ENCODE measurements at regions not wholly inside any gene's neighbourhood (a gene's known extent, or its start where the extent isn't known, plus 50 kb on each side); places are given as distances from the start of the nearest gene placed in this dataset.

- no peak overlapping the region for H2AFZ ChIP-seq (ENCODE audit: low read length)
- H3K36me3 ChIP-seq (ENCODE audit: insufficient read depth, low read length): no peaks in the 10 kb centered on the region
- no peak overlapping the region for H3K4me2 ChIP-seq (ENCODE audit: low read depth, low read length, poor library complexity, severe bottlenecking)
- H3K9me3 ChIP-seq (ENCODE audit: insufficient read depth, low read depth, low read length): no peaks in the 10 kb centered on the region
- H3F3A ChIP-seq (ENCODE audit: low read depth): no peaks in the 10 kb centered on the region
- H3K79me2 ChIP-seq (ENCODE audit: insufficient read depth, low read length): no peaks in the 10 kb centered on the region
- no peaks in the 10 kb centered on the region for H4K20me1 ChIP-seq (ENCODE audit: insufficient read depth, low read length, poor library complexity, severe bottlenecking)
- H3K4me3 ChIP-seq (ENCODE audit: low read length, poor library complexity, severe bottlenecking): no peak overlapping the region
- H3K9me2 ChIP-seq (replicated peaks; ENCODE audit: low read depth, low read length): no peaks in the 10 kb centered on the region
- no peaks in the 10 kb centered on the region for H3K4me1 ChIP-seq (ENCODE audit: insufficient read depth, low read length, poor library complexity, severe bottlenecking)
- no peak overlapping the region for H3K9ac ChIP-seq (ENCODE audit: low read depth, low read length, poor library complexity, severe bottlenecking)
- no peaks in the 10 kb centered on the region for H3K27me3 ChIP-seq (ENCODE audit: insufficient read depth, low read length, poor library complexity, severe bottlenecking)
- TF ChIP-seq, protein P1, sequence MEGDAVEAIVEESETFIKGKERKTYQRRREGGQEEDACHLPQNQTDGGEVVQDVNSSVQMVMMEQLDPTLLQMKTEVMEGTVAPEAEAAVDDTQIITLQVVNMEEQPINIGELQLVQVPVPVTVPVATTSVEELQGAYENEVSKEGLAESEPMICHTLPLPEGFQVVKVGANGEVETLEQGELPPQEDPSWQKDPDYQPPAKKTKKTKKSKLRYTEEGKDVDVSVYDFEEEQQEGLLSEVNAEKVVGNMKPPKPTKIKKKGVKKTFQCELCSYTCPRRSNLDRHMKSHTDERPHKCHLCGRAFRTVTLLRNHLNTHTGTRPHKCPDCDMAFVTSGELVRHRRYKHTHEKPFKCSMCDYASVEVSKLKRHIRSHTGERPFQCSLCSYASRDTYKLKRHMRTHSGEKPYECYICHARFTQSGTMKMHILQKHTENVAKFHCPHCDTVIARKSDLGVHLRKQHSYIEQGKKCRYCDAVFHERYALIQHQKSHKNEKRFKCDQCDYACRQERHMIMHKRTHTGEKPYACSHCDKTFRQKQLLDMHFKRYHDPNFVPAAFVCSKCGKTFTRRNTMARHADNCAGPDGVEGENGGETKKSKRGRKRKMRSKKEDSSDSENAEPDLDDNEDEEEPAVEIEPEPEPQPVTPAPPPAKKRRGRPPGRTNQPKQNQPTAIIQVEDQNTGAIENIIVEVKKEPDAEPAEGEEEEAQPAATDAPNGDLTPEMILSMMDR (conservative IDR thresholded peaks at IDR 0.05; ENCODE audit: low read length): no peak
- TF ChIP-seq EZH2phosphoT487 (IDR thresholded peaks at IDR 0.05; ENCODE audit: borderline replicate concordance): no peak
Observed at GRCh38 chr3:21310891-21311290, 440.1 kb downstream of the ZNF385D start.

DNA sequence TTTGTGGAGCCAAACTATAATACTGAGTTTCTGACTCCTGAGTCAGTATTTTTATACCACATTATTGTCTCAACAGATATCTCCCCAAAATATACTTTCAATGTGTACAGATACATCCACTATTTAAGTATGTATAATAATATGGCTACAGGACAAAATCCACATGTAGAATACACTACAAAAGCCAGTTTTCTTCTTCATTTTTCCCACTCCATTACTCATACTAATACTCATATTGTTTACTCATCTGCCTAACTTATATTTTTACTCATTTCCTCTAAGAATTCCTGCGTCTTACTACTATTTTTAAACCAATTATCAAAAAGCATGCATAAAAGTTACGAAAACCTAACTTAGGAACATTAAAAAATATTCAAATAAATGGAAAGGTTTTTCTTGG is 440.8 kb downstream of the ZNF385D start:
- H3K4me1 ChIP-seq (ENCODE audit: insufficient read depth, low read length, poor library complexity, severe bottlenecking): no peaks in the 10 kb centered on the region
- no peak overlapping the region for H3K4me3 ChIP-seq (ENCODE audit: low read length, poor library complexity, severe bottlenecking)
- no peak overlapping the region for H2AFZ ChIP-seq (ENCODE audit: low read length)
- no peaks in the 10 kb centered on the region for H3K36me3 ChIP-seq (ENCODE audit: insufficient read depth, low read length)
- no peak overlapping the region for H3K9ac ChIP-seq (ENCODE audit: low read depth, low read length, poor library complexity, severe bottlenecking)
- H3K4me2 ChIP-seq (ENCODE audit: low read depth, low read length, poor library complexity, severe bottlenecking): no peak overlapping the region
- no peaks in the 10 kb centered on the region for H3F3A ChIP-seq (ENCODE audit: low read depth)
- no peaks in the 10 kb centered on the region for H3K27me3 ChIP-seq (ENCODE audit: insufficient read depth, low read length, poor library complexity, severe bottlenecking)
- H3K9me3 ChIP-seq (ENCODE audit: insufficient read depth, low read depth, low read length): no peaks in the 10 kb centered on the region
- TF ChIP-seq, protein P1 (conservative IDR thresholded peaks at IDR 0.05; ENCODE audit: low read length): no peak
- no peak for TF ChIP-seq EZH2phosphoT487 (IDR thresholded peaks at IDR 0.05; ENCODE audit: borderline replicate concordance)
- no peaks in the 10 kb centered on the region for H3K79me2 ChIP-seq (ENCODE audit: insufficient read depth, low read length)
- H3K9me2 ChIP-seq (replicated peaks; ENCODE audit: low read depth, low read length): no peaks in the 10 kb centered on the region
- H4K20me1 ChIP-seq (ENCODE audit: insufficient read depth, low read length, poor library complexity, severe bottlenecking): no peaks in the 10 kb centered on the region

GRCh38 chr3:21297304-21297703 is 453.7 kb downstream of the ZNF385D start:
- H4K20me1 ChIP-seq (ENCODE audit: insufficient read depth, low read length, poor library complexity, severe bottlenecking): no peaks in the 10 kb centered on the region
- H3K9me2 ChIP-seq (replicated peaks; ENCODE audit: low read depth, low read length): no peaks in the 10 kb centered on the region
- H3K9me3 ChIP-seq (ENCODE audit: insufficient read depth, low read depth, low read length): no peaks in the 10 kb centered on the region
- TF ChIP-seq EZH2phosphoT487 (IDR thresholded peaks at IDR 0.05; ENCODE audit: borderline replicate concordance): no peak
- TF ChIP-seq, protein P1 (conservative IDR thresholded peaks at IDR 0.05; ENCODE audit: low read length): no peak
- H3K4me3 ChIP-seq (ENCODE audit: low read length, poor library complexity, severe bottlenecking): no peak overlapping the region
- H3K27me3 ChIP-seq (ENCODE audit: insufficient read depth, low read length, poor library complexity, severe bottlenecking): no peaks in the 10 kb centered on the region
- no peak overlapping the region for H3K4me2 ChIP-seq (ENCODE audit: low read depth, low read length, poor library complexity, severe bottlenecking)
- no peak overlapping the region for H2AFZ ChIP-seq (ENCODE audit: low read length)
- H3F3A ChIP-seq (ENCODE audit: low read depth): no peaks in the 10 kb centered on the region
- H3K36me3 ChIP-seq (ENCODE audit: insufficient read depth, low read length): no peaks in the 10 kb centered on the region
- H3K4me1 ChIP-seq (ENCODE audit: insufficient read depth, low read length, poor library complexity, severe bottlenecking): no peaks in the 10 kb centered on the region
- H3K79me2 ChIP-seq (ENCODE audit: insufficient read depth, low read length): no peaks in the 10 kb centered on the region
- no peak overlapping the region for H3K9ac ChIP-seq (ENCODE audit: low read depth, low read length, poor library complexity, severe bottlenecking)

All from Loucy (cell line).